ENCODE measurements at regions not wholly inside any gene's neighbourhood (a gene's known extent, or its start where the extent isn't known, plus 50 kb on each side); places are given as distances from the start of the nearest gene placed in this dataset.
"Not testable (repeated sequence)": the region's sequence is repeated elsewhere in the genome, so short reads cannot be mapped to it uniquely, and the experiment has no call there.

GRCh38 chr1:4489486-4489885 lies 164.9 kb upstream of the AJAP1 start:
- Histone ChIP-seq H3K27ac (ENCODE audit: low read depth, low read length) (no peak overlapping the region), H3K9me2 (replicated peaks; ENCODE audit: control insufficient read depth, low read length) (no peaks in the 10 kb centered on the region), H3K4me3 (ENCODE audit: low read length) (no peak overlapping the region), H3K27me3 (ENCODE audit: control insufficient read depth, low read length) (no peaks in the 10 kb centered on the region), H3K79me2 (ENCODE audit: control insufficient read depth, low read length) (no peaks in the 10 kb centered on the region), H3K36me3 (ENCODE audit: control insufficient read depth, low read length) (no peaks in the 10 kb centered on the region), H3K9me3 (ENCODE audit: control insufficient read depth, insufficient read depth, low read length) (no peaks in the 10 kb centered on the region), H3K4me1 (ENCODE audit: control insufficient read depth, low read length) (peaks cover 47% of the 10 kb centered on the region), H4K20me1 (ENCODE audit: control insufficient read depth, insufficient read depth, low read depth, low read length) (no peaks in the 10 kb centered on the region), H3F3A (ENCODE audit: control insufficient read depth, insufficient read depth) (no peaks in the 10 kb centered on the region), H3K4me2 (ENCODE audit: low read length) (peak overlapping the region; percentile 6; the same call in 1 of the 2 replicates)
- TF ChIP-seq EZH2phosphoT487 (IDR thresholded peaks at IDR 0.05; ENCODE audit: borderline replicate concordance, low read length), result no peak
- TF ChIP-seq, protein P1, sequence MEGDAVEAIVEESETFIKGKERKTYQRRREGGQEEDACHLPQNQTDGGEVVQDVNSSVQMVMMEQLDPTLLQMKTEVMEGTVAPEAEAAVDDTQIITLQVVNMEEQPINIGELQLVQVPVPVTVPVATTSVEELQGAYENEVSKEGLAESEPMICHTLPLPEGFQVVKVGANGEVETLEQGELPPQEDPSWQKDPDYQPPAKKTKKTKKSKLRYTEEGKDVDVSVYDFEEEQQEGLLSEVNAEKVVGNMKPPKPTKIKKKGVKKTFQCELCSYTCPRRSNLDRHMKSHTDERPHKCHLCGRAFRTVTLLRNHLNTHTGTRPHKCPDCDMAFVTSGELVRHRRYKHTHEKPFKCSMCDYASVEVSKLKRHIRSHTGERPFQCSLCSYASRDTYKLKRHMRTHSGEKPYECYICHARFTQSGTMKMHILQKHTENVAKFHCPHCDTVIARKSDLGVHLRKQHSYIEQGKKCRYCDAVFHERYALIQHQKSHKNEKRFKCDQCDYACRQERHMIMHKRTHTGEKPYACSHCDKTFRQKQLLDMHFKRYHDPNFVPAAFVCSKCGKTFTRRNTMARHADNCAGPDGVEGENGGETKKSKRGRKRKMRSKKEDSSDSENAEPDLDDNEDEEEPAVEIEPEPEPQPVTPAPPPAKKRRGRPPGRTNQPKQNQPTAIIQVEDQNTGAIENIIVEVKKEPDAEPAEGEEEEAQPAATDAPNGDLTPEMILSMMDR (IDR thresholded peaks at IDR 0.05; ENCODE audit: low read depth, low read length, poor library complexity, severe bottlenecking), result no peak

GRCh38 chr1:4489992-4490391 lies 164.4 kb upstream of the AJAP1 start:
- not testable (repeated sequence) for H3K9me3 ChIP-seq (ENCODE audit: control insufficient read depth, insufficient read depth, low read length); H3K36me3 ChIP-seq (ENCODE audit: control insufficient read depth, low read length); H3K9me2 ChIP-seq (replicated peaks; ENCODE audit: control insufficient read depth, low read length); H3K27ac ChIP-seq (ENCODE audit: low read depth, low read length); H4K20me1 ChIP-seq (ENCODE audit: control insufficient read depth, insufficient read depth, low read depth, low read length); H3F3A ChIP-seq (ENCODE audit: control insufficient read depth, insufficient read depth); H3K79me2 ChIP-seq (ENCODE audit: control insufficient read depth, low read length); H3K27me3 ChIP-seq (ENCODE audit: control insufficient read depth, low read length)
- Histone ChIP-seq H3K4me1 (ENCODE audit: control insufficient read depth, low read length) (peaks cover 47% of the 10 kb centered on the region), H3K4me3 (ENCODE audit: low read length) (peak overlapping the region; percentile 10; the same call in 1 of the 2 replicates), H3K4me2 (ENCODE audit: low read length) (peak overlapping the region; percentile 6)

- Histone ChIP-seq H3F3A (ENCODE audit: control insufficient read depth, insufficient read depth) (no peaks in the 10 kb centered on the region), H4K20me1 (ENCODE audit: control insufficient read depth, insufficient read depth, low read depth, low read length) (no peaks in the 10 kb centered on the region), H3K4me3 (ENCODE audit: low read length) (no peak overlapping the region), H3K36me3 (ENCODE audit: control insufficient read depth, low read length) (no peaks in the 10 kb centered on the region), H3K27me3 (ENCODE audit: control insufficient read depth, low read length) (no peaks in the 10 kb centered on the region), H3K27ac (ENCODE audit: low read depth, low read length) (no peak overlapping the region), H3K9me3 (ENCODE audit: control insufficient read depth, insufficient read depth, low read length) (no peaks in the 10 kb centered on the region), H3K79me2 (ENCODE audit: control insufficient read depth, low read length) (no peaks in the 10 kb centered on the region), H3K9me2 (replicated peaks; ENCODE audit: control insufficient read depth, low read length) (no peaks in the 10 kb centered on the region), H3K4me2 (ENCODE audit: low read length) (no peak overlapping the region), H3K4me1 (ENCODE audit: control insufficient read depth, low read length) (peaks cover 21% of the 10 kb centered on the region)
- TF ChIP-seq, protein P1 (IDR thresholded peaks at IDR 0.05; ENCODE audit: low read depth, low read length, poor library complexity, severe bottlenecking), result no peak
- TF ChIP-seq EZH2phosphoT487 (IDR thresholded peaks at IDR 0.05; ENCODE audit: borderline replicate concordance, low read length), result no peak
These were observed 160.4 kb upstream of the AJAP1 start for GRCh38 chr1:4494027-4494426.

DNA sequence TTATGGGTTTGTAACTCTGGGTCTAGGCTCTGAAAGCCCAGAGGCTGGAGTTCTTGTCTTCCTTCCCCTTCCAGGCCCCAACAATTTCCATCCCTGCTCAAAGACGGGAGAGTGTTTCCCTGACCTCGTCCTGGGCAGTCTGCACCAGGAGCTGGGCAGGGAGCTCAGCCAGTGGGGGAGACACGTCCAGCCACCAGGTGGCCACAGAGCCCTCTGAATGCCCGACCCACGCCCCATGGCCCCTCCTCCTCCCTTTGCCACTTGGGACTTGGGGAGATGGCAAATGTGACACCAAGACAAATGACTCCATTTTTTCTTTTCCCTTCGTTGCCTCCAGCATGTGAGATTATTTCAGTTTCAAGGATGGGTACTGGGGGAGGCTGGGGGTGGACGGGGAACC lies 159.9 kb upstream of the AJAP1 start:
- no peak overlapping the region for H3K4me2 ChIP-seq (ENCODE audit: low read length)
- H3K36me3 ChIP-seq (ENCODE audit: control insufficient read depth, low read length), result no peaks in the 10 kb centered on the region
- H3K4me3 ChIP-seq (ENCODE audit: low read length), result no peak overlapping the region
- TF ChIP-seq, protein P1 (IDR thresholded peaks at IDR 0.05; ENCODE audit: low read depth, low read length, poor library complexity, severe bottlenecking), result peak; percentile 21
- no peak for TF ChIP-seq EZH2phosphoT487 (IDR thresholded peaks at IDR 0.05; ENCODE audit: borderline replicate concordance, low read length)
- no peaks in the 10 kb centered on the region for H3K9me2 ChIP-seq (replicated peaks; ENCODE audit: control insufficient read depth, low read length)
- no peaks in the 10 kb centered on the region for H3K79me2 ChIP-seq (ENCODE audit: control insufficient read depth, low read length)
- H3K27me3 ChIP-seq (ENCODE audit: control insufficient read depth, low read length), result no peaks in the 10 kb centered on the region
- H3K4me1 ChIP-seq (ENCODE audit: control insufficient read depth, low read length), result peaks cover 15% of the 10 kb centered on the region
- no peaks in the 10 kb centered on the region for H3K9me3 ChIP-seq (ENCODE audit: control insufficient read depth, insufficient read depth, low read length)
- H4K20me1 ChIP-seq (ENCODE audit: control insufficient read depth, insufficient read depth, low read depth, low read length), result no peaks in the 10 kb centered on the region
- no peak overlapping the region for H3K27ac ChIP-seq (ENCODE audit: low read depth, low read length)
- H3F3A ChIP-seq (ENCODE audit: control insufficient read depth, insufficient read depth), result no peaks in the 10 kb centered on the region

Measured in DOHH2 (cell line).